ENCODE measurements at regions not wholly inside any gene's neighbourhood (a gene's known extent, or its start where the extent isn't known, plus 50 kb on each side); places are given as distances from the start of the nearest gene placed in this dataset.
"Not testable (repeated sequence)": the region's sequence is repeated elsewhere in the genome, so short reads cannot be mapped to it uniquely, and the experiment has no call there.

DNA sequence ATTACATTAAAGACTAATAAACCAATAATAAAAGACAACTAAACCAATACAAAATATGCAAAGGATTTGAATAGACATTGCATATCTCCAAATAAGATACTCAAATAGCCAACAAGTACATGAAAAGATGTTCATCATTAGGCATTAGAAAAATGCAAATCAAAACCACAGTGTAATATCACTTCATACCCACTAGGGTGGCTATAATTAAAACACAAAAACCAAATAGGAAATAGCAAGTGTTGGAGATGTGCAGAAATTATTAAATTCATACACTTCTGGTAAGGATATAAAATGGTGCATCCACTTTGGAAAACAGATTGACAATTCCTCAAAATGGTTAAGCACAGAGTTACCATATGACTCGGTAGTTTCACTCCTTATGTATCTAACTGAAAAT, 860.8 kb upstream of the DIAPH2 start:
- DNase-seq = no peak

GRCh38 chrX:95835223-95835622, 849.4 kb upstream of the DIAPH2 start:
- DNase-seq = no peak

DNA sequence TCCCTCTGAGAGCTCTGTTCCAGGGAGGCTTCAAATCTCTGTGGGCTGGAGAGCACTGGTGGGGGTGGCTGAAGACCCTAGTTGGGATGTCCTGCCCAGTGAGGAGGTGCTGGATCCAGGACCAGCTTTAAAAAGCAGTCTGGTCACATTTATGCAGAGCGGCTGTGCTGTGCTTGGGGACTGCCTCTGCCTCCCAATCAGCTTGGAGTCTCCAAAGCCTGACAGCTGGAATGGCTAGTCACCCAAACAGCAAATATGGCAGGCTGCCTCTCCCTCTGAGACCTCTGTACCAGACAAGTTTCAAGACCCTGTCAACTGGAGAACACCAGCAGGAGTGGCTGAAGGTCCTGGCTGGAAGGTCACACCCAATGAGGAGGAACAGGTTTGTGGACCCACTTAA, 848.1 kb upstream of the DIAPH2 start:
- no peak for DNase-seq

DNA sequence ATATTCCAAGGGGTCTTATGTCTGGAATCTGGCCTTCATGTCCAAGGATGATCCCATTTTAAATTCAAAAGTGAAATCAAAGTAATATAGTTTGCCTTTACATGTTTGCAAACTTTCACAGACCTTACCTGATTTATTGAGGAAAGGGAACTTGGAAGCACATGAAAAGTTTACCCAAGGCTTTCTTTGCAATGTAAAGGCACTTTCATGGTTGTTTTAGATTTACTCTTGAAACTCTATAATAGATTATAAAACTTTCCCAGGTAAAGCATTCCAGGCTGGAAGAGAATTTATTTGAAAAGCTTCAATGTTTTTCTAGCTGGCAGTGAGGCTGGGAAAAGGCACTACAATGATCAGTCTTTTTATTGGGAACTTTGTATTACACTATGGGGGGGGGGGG, 842.8 kb upstream of the DIAPH2 start:
- no peak for DNase-seq

GRCh38 chrX:95860127-95860526, 824.5 kb upstream of the DIAPH2 start:
- no peak for DNase-seq

DNA sequence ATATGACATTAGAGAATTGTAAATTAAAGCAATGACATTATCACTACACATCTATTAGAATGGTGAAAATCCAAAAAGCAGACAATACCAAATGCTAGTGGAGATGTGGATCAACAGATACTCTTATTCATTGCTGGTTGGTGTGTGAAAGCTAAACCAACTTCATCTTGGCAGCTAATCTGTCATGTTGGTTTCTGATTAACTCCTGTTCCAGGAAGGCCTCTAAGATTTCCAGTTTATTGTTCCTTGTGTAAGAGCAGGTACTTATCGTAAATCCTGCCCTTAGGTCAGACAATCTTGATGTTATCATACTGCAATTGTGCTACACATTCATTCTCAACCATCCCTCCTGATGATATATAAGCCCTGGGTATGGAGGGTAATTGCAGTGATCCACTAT, 809.0 kb upstream of the DIAPH2 start:
- no peak for DNase-seq

GRCh38 chrX:95878874-95879273, 805.8 kb upstream of the DIAPH2 start:
- no peak for DNase-seq

DNA sequence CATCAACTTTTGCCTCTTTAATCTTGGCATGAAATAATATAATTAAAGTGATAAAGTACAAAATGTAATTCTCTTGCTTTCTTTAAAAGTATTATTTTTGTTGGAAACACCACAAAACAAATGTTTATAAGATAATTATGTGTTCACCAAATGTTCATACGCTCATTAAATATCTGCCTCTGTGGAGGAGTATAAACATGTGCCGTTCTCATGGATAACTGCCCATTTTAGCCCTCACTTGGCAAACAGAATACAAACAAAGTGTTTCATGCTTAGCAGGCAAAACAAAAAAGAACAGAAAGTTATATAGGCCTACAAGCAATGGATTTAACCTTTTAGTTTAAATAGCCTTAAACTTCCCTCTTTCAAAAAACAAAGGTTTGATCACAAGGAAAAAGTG, 800.5 kb upstream of the DIAPH2 start:
- no peak for DNase-seq

DNA sequence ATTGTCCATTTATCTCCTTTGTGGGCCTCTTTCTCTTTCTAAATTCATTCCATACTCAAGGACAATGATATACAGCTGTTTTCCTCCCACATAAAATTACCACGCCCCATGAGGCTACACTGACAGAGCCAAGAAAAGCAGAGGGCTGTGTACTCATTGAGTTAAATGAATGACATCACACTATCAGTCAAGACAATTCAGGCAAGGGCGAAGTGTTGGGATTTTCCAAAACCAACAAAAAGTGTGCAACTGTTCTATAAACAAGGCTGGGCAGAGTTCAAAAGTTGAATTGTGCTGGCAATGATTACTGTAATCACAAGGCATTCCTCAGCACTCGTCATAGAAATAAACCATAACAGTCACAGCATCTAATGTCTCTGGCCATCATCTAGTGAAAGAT, 799.6 kb upstream of the DIAPH2 start:
- no peak for DNase-seq

- no peak for DNase-seq
Observed at GRCh38 chrX:95889279-95889678, 795.4 kb upstream of the DIAPH2 start.

DNA sequence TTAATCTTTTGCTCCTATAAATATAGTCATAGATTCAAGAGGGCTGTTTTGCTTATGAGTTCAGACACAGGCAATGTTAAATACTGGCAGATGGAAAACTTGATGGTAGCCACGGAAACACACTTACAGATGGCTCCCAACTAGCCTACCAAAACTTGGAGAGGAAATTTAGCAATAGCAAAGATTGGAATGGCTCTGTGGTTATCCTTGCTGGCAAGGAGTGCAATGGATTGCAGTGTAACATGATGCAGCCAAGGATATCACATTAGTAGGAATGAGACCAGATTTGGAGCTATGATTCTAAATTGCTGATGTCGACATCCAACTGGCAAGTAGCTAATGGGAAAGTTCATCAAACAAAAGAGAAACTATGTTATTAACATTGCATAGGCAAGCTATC, 791.0 kb upstream of the DIAPH2 start:
- DNase-seq = no peak

- no peak for DNase-seq
Observed at GRCh38 chrX:95903490-95903889, 781.2 kb upstream of the DIAPH2 start.

DNA sequence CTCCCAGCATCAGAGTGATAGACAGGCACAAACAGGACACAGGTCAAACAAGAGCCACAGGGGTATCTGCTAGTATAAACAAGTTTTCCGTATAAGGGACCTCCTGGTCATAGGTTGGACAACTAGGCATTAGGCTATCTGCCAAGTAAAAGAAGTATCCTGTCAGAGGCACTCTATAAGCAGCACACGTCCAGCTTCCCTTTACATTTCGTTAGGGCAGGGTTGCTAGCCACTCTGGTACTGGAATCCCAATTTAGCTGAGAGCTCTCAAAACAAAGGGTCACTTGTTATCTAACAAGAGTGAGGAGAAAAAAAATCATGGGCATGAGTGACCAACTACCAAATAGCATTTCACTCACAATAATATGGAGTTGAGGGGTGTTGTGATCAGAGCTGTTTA, 780.7 kb upstream of the DIAPH2 start:
- no peak for DNase-seq

- no peak for DNase-seq
Observed at GRCh38 chrX:95907081-95907480, 777.6 kb upstream of the DIAPH2 start.

DNA sequence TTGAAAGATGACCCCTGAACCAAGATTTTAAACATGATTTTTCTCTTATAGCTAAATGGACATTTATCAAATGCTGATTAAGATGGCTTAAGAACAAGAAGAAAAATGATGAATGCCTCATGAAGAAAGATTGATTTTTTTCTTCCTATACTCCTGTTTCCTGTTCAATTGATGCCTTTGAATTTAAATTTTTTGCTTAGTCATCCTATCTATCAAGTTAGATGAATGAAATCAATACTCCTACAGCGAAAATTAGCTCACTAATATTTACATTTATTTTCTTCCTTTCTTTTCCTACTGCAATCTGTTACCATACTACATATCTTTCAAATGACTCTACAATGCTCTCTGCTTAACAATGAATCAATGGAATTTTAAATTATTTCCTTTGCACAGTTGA, 773.6 kb upstream of the DIAPH2 start:
- no peak for DNase-seq

DNA sequence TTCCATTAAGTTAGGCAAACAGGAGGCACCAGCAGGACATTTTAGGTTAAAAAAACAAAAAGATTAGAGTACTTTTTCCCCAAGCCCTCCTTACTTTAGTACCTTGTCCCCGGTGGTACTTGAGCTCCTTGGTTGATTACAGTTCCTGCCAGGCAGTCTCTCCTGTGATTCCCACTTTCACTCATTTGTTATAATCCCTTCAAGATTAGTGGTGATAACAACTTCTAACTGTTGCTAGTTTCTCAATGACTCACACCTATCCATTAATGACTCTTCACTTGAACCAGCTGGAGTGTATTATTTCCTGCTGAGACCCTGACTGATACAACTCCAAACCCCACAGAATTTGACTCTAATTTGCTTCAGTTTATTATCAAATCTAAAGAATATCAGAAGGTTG, 765.0 kb upstream of the DIAPH2 start:
- DNase-seq = no peak

- no peak for DNase-seq
Observed at GRCh38 chrX:95945528-95945927, 739.1 kb upstream of the DIAPH2 start.

- no peak for DNase-seq
Observed at GRCh38 chrX:95949588-95949987, 735.1 kb upstream of the DIAPH2 start.

GRCh38 chrX:95950679-95951078, 734.0 kb upstream of the DIAPH2 start:
- DNase-seq = no peak

DNA sequence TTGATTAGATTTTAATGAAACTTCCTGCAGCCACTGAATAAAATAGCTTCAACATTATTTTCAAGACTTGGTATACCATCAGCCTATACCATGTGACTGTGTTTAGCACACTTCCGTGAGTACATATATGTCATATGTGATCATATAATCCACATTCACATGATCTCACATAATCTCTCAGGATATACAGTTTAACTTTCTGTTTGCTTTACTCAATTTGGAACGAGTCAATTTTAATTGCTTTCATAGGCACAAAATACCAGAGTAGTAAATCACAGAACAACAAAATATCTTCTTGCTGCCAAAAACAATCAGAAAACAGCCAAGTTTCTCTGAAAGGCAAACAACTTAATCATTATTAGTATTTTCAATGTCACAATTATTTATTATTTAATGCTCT, 731.1 kb upstream of the DIAPH2 start:
- no peak for DNase-seq

DNA sequence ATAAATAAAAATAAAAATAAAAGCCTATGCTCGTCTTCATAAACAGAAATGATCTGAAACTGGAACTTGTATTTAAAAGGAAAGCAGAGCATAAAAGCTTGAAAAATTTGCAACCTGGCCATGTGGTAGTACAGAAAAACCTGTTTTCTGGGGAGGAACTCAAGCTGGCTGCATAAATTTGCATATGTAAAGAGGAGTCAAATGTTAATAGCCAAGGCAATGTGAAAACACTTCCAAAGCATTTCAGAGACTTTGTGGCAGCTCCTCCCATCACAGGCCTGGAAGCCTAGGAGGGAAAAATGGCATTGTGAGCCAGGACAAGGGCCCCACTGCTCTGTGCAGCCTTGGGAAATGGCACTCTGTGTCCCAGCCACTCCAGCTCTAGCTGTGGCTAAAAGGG, 727.9 kb upstream of the DIAPH2 start:
- no peak for DNase-seq

- not testable (repeated sequence) for DNase-seq
Observed at GRCh38 chrX:95973456-95974095, 711.1 kb upstream of the DIAPH2 start.

DNA sequence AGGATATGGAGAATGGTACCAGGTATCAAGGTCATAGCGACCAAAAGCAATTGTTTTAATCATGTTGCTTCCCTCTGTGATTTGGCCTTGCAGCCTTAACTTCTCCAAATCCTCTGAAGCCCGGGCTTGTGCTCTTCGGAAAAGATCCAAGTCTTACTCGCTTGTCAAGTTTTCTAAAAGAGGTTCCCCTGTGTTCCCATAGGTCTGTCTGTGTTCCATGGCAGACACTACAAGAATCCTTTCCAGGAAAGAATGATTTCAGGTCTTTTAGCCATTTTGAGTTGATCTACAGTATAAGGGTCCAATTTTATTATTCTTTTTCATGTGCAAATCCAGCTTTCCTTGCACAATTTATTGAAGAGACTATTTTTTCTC, 710.6 kb upstream of the DIAPH2 start:
- DNase-seq = no peak

DNA sequence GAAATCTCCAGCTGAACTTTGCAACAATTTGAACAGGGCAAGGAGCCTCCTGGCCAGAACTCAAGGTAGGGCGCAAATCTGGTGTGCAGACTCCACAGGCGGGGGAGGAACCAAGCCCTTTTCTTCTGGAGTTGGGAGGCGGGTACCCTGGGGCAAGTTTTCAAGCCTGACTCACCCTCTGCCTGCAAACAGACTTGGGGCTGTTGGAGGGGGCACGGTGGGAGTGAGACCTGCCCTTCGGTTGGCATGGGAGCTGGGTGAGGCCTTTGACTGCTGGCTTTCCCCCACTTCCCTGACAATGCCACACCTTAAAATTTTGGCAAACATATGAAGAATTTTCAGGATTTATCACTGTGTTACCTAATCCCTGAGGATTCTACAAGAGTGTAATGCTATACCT, 709.8 kb upstream of the DIAPH2 start:
- no peak for DNase-seq

DNA sequence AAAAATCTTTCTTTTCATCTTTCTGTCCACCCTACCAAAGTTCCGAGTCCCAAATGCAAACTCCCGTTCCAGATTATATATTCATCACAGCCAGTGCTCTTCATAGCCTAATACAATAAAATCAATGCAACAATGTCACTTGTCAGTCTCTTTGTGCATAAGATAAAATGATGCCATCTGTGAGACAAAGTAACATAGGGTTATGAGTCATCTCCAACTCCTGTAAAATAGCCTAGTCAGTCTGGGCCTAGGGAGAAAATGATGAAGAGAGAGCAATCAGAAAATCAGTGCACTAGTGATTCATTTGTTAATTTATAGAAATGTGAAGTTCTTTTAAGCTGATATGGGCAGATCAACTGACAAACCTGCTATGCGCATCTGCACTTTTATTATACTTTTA, 689.1 kb upstream of the DIAPH2 start:
- no peak for DNase-seq

DNA sequence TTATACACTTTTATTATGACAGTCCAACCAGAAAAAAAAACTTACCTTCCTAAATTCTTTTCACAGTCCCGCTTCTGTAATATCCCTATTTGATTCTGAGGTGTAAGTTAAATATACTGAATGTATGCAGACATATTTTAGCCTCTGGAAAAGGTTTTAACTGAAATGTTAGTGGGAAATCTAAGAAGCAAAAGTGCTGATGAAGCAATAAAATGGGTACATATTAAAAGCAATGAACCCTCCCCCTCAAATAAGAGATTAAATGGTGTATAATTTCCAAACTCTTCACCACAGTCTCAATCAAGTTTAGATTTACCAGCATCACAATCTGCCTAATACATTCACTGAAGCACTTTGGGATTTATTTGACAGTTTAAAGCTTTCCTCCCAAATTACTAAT, 688.3 kb upstream of the DIAPH2 start:
- no peak for DNase-seq

All from GDM1 (cell line).